ENCODE measurements at regions not wholly inside any gene's neighbourhood (a gene's known extent, or its start where the extent isn't known, plus 50 kb on each side); places are given as distances from the start of the nearest gene placed in this dataset.

DNA sequence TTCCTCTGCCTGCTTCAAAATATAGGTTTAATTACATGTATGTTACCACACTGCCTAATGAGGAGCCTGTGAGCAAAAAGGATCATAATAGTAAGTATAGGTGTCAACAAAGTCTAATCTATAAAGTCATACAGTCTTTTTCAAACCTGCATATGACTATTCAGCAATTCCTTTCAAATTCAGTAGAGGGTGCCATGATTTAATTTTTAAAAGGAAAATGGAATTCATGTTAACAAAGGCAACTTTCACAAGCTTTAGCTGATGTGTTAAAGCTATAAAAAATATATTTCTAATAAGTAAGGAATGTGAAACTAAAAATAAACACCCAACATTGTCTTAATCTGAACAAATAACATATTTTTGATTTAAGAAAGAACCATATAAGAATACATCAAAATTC lies 52.1 kb downstream of the MPP7 start:
- no peaks in the 10 kb centered on the region for H3K9me3 ChIP-seq (ENCODE audit: control insufficient read depth in 4 of 4, low read length in 3 of 4)
- no peak overlapping the region for H3K4me3 ChIP-seq (ENCODE audit: low read depth in 1 of 3, low read length in 3 of 3)
- no peak for DNase-seq (ENCODE audit: low spot score)
- H3K27ac ChIP-seq (ENCODE audit: low read depth in 1 of 2, low read length in 2 of 2) = no peak overlapping the region
- TF ChIP-seq FOXA1 (IDR thresholded peaks at IDR 0.05) (no peak), RAD21 (IDR thresholded peaks at IDR 0.05) (peak; percentile 86), TAF1 (conservative IDR thresholded peaks at IDR 0.05) (no peak), YY1 (IDR thresholded peaks at IDR 0.05) (no peak)
- TF ChIP-seq, protein P1, sequence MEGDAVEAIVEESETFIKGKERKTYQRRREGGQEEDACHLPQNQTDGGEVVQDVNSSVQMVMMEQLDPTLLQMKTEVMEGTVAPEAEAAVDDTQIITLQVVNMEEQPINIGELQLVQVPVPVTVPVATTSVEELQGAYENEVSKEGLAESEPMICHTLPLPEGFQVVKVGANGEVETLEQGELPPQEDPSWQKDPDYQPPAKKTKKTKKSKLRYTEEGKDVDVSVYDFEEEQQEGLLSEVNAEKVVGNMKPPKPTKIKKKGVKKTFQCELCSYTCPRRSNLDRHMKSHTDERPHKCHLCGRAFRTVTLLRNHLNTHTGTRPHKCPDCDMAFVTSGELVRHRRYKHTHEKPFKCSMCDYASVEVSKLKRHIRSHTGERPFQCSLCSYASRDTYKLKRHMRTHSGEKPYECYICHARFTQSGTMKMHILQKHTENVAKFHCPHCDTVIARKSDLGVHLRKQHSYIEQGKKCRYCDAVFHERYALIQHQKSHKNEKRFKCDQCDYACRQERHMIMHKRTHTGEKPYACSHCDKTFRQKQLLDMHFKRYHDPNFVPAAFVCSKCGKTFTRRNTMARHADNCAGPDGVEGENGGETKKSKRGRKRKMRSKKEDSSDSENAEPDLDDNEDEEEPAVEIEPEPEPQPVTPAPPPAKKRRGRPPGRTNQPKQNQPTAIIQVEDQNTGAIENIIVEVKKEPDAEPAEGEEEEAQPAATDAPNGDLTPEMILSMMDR (IDR thresholded peaks at IDR 0.05; ENCODE audit: low read depth, low read length, missing input control) = peak; percentile 65
- H3K27me3 ChIP-seq (ENCODE audit: control insufficient read depth in 4 of 4, insufficient read depth in 4 of 4, low read length in 3 of 4) = no peaks in the 10 kb centered on the region
- no peaks in the 10 kb centered on the region for H3K36me3 ChIP-seq (ENCODE audit: control insufficient read depth in 4 of 4, insufficient read depth in 3 of 4, low read depth in 1 of 4, low read length in 3 of 4)
- no peak overlapping the region for H3K9ac ChIP-seq (ENCODE audit: low read depth in 1 of 2, low read length in 2 of 2)
- no peaks in the 10 kb centered on the region for H3K4me1 ChIP-seq (ENCODE audit: control insufficient read depth in 4 of 4, insufficient read depth in 4 of 4, low read length in 3 of 4)

DNA sequence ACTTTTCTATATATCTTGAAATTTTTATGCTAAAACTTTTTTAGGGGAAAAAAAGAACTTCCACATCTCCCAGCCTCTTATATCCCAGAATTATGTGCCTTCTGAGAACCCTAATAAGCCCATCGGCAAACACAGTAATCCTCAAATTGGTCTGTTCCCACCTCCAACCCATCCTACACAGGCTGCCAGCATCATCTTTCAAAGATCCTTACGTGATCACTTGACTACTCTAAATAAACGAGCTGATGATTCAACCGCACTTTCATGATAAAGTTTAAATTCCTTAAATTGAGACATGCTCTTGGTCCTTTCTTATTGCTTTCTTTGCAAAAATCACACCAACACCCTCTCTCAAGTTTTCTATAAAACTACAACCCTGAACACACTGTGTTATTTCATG lies 52.5 kb downstream of the MPP7 start:
- no peaks in the 10 kb centered on the region for H3K9me3 ChIP-seq (ENCODE audit: control insufficient read depth in 4 of 4, low read length in 3 of 4)
- no peak overlapping the region for H3K9ac ChIP-seq (ENCODE audit: low read depth in 1 of 2, low read length in 2 of 2)
- 84% methylated on average over 4 of the region's 4 CpGs for WGBS
- H3K27ac ChIP-seq (ENCODE audit: low read depth in 1 of 2, low read length in 2 of 2) = no peak overlapping the region
- no peaks in the 10 kb centered on the region for H3K27me3 ChIP-seq (ENCODE audit: control insufficient read depth in 4 of 4, insufficient read depth in 4 of 4, low read length in 3 of 4)
- no peak overlapping the region for H3K4me3 ChIP-seq (ENCODE audit: low read depth in 1 of 3, low read length in 3 of 3)
- H3K4me1 ChIP-seq (ENCODE audit: control insufficient read depth in 4 of 4, insufficient read depth in 4 of 4, low read length in 3 of 4) = no peaks in the 10 kb centered on the region
- no peak for DNase-seq (ENCODE audit: low spot score)
- no peak for TF ChIP-seq YY1 (IDR thresholded peaks at IDR 0.05)
- TF ChIP-seq TAF1 (conservative IDR thresholded peaks at IDR 0.05) = no peak
- TF ChIP-seq GABPA (IDR thresholded peaks at IDR 0.05 in 1 of 2, conservative IDR thresholded peaks at IDR 0.05 in 1 of 2) = no peak
- TF ChIP-seq NR2F2 (IDR thresholded peaks at IDR 0.05) = no peak
- TF ChIP-seq HNF4G (IDR thresholded peaks at IDR 0.05) = no peak
- H3K36me3 ChIP-seq (ENCODE audit: control insufficient read depth in 4 of 4, insufficient read depth in 3 of 4, low read depth in 1 of 4, low read length in 3 of 4) = no peaks in the 10 kb centered on the region

DNA sequence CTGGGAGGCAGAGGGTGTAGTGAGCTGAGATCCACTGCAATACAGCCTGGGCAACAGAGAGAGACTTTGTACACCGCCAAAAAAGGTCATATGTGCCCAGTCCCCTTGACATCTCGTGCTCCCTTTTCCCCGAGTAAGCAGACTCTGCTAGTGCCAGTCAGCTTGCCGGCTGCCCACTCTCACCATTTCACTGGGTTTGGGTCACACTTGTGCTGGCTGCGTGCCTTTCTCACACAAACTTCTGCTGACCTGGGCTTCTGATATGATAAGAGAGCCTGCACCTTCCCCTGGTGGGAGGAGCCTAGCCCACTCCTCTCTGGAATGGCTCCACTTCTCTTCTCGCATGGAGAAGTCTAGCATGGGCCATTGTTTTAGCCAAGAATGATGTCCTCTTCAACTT lies 53.4 kb downstream of the MPP7 start:
- Histone ChIP-seq H3K27ac (ENCODE audit: low read depth in 1 of 2, low read length in 2 of 2) (no peak overlapping the region), H3K9ac (ENCODE audit: low read depth in 1 of 2, low read length in 2 of 2) (no peak overlapping the region), H3K27me3 (ENCODE audit: control insufficient read depth in 4 of 4, insufficient read depth in 4 of 4, low read length in 3 of 4) (no peaks in the 10 kb centered on the region), H3K4me3 (ENCODE audit: low read depth in 1 of 3, low read length in 3 of 3) (no peak overlapping the region), H3K9me3 (ENCODE audit: control insufficient read depth in 4 of 4, low read length in 3 of 4) (no peaks in the 10 kb centered on the region), H3K4me1 (ENCODE audit: control insufficient read depth in 4 of 4, insufficient read depth in 4 of 4, low read length in 3 of 4) (no peaks in the 10 kb centered on the region), H3K36me3 (ENCODE audit: control insufficient read depth in 4 of 4, insufficient read depth in 3 of 4, low read depth in 1 of 4, low read length in 3 of 4) (no peaks in the 10 kb centered on the region)
- TF ChIP-seq, protein P2, sequence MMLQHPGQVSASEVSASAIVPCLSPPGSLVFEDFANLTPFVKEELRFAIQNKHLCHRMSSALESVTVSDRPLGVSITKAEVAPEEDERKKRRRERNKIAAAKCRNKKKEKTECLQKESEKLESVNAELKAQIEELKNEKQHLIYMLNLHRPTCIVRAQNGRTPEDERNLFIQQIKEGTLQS (IDR thresholded peaks at IDR 0.05) = no peak
- TF ChIP-seq YY1 (IDR thresholded peaks at IDR 0.05) (no peak), FOXA2 (IDR thresholded peaks at IDR 0.05) (no peak), NR2F2 (IDR thresholded peaks at IDR 0.05) (no peak), GABPA (IDR thresholded peaks at IDR 0.05 in 1 of 2, conservative IDR thresholded peaks at IDR 0.05 in 1 of 2) (no peak), HNF4A (conservative IDR thresholded peaks at IDR 0.05) (no peak), FOXA1 (IDR thresholded peaks at IDR 0.05) (no peak), HNF4G (IDR thresholded peaks at IDR 0.05) (no peak), RAD21 (IDR thresholded peaks at IDR 0.05) (no peak), TAF1 (conservative IDR thresholded peaks at IDR 0.05) (no peak), JUND (IDR thresholded peaks at IDR 0.05) (no peak), RXRA (IDR thresholded peaks at IDR 0.05) (no peak), EGR1 (IDR thresholded peaks at IDR 0.05; ENCODE audit: low read depth in 2 of 2) (no peak), SP1 (IDR thresholded peaks at IDR 0.05) (no peak)
- TF ChIP-seq, protein P3, sequence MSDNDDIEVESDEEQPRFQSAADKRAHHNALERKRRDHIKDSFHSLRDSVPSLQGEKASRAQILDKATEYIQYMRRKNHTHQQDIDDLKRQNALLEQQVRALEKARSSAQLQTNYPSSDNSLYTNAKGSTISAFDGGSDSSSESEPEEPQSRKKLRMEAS (IDR thresholded peaks at IDR 0.05) = no peak
- TF ChIP-seq, protein P4, sequence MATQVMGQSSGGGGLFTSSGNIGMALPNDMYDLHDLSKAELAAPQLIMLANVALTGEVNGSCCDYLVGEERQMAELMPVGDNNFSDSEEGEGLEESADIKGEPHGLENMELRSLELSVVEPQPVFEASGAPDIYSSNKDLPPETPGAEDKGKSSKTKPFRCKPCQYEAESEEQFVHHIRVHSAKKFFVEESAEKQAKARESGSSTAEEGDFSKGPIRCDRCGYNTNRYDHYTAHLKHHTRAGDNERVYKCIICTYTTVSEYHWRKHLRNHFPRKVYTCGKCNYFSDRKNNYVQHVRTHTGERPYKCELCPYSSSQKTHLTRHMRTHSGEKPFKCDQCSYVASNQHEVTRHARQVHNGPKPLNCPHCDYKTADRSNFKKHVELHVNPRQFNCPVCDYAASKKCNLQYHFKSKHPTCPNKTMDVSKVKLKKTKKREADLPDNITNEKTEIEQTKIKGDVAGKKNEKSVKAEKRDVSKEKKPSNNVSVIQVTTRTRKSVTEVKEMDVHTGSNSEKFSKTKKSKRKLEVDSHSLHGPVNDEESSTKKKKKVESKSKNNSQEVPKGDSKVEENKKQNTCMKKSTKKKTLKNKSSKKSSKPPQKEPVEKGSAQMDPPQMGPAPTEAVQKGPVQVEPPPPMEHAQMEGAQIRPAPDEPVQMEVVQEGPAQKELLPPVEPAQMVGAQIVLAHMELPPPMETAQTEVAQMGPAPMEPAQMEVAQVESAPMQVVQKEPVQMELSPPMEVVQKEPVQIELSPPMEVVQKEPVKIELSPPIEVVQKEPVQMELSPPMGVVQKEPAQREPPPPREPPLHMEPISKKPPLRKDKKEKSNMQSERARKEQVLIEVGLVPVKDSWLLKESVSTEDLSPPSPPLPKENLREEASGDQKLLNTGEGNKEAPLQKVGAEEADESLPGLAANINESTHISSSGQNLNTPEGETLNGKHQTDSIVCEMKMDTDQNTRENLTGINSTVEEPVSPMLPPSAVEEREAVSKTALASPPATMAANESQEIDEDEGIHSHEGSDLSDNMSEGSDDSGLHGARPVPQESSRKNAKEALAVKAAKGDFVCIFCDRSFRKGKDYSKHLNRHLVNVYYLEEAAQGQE (IDR thresholded peaks at IDR 0.05) = no peak
- TF ChIP-seq, protein P1 (IDR thresholded peaks at IDR 0.05; ENCODE audit: low read depth, low read length, missing input control) = no peak
- TF ChIP-seq, protein P5, sequence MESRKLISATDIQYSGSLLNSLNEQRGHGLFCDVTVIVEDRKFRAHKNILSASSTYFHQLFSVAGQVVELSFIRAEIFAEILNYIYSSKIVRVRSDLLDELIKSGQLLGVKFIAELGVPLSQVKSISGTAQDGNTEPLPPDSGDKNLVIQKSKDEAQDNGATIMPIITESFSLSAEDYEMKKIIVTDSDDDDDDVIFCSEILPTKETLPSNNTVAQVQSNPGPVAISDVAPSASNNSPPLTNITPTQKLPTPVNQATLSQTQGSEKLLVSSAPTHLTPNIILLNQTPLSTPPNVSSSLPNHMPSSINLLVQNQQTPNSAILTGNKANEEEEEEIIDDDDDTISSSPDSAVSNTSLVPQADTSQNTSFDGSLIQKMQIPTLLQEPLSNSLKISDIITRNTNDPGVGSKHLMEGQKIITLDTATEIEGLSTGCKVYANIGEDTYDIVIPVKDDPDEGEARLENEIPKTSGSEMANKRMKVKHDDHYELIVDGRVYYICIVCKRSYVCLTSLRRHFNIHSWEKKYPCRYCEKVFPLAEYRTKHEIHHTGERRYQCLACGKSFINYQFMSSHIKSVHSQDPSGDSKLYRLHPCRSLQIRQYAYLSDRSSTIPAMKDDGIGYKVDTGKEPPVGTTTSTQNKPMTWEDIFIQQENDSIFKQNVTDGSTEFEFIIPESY (IDR thresholded peaks at IDR 0.05) = no peak
- WGBS = 75% methylated on average over 6 of the region's 6 CpGs
- no peak for DNase-seq (ENCODE audit: low spot score)

Measured in liver (tissue), 8 donors.